HG03108 (cell line): ENCODE measurements at regions not wholly inside any gene's neighbourhood (a gene's known extent, or its start where the extent isn't known, plus 50 kb on each side); places are given as distances from the start of the nearest gene placed in this dataset.
"Not testable (repeated sequence)": the region's sequence is repeated elsewhere in the genome, so short reads cannot be mapped to it uniquely, and the experiment has no call there.

ENCODE experiments used
- ATAC-seq: cut with Tn5 transposase; IDR thresholded peaks from one replicate; pipeline ENCODE4 v1.9.1; 2021; ENCODE audit warnings: moderate library complexity; ENCODE audit not compliant: unreplicated experiment

GRCh38 chr7:55743454-55743717 lies 119.2 kb downstream of the SEPTIN14 start:
- ATAC-seq: not testable (repeated sequence)

GRCh38 chr7:55742651-55743453 lies 119.7 kb downstream of the SEPTIN14 start:
- not testable (repeated sequence) for ATAC-seq

- not testable (repeated sequence) for ATAC-seq
These were observed 120.6 kb downstream of the SEPTIN14 start for GRCh38 chr7:55741721-55742631.

- not testable (repeated sequence) for ATAC-seq
These were observed 121.8 kb downstream of the SEPTIN14 start for GRCh38 chr7:55740633-55741250.

GRCh38 chr7:55740053-55740452 lies 122.5 kb downstream of the SEPTIN14 start:
- not testable (repeated sequence) for ATAC-seq

GRCh38 chr7:55736641-55737221 lies 125.8 kb downstream of the SEPTIN14 start:
- ATAC-seq: not testable (repeated sequence)

- ATAC-seq: no peak
These were observed 129.1 kb downstream of the SEPTIN14 start for GRCh38 chr7:55733241-55734140.

- no peak for ATAC-seq
These were observed 130.6 kb downstream of the SEPTIN14 start for GRCh38 chr7:55731931-55732330.

GRCh38 chr7:55730197-55730596 lies 132.4 kb downstream of the SEPTIN14 start:
- ATAC-seq: no peak

GRCh38 chr7:55723621-55723941 lies 139.0 kb downstream of the SEPTIN14 start:
- ATAC-seq: no peak

GRCh38 chr7:55722874-55723620 lies 139.5 kb downstream of the SEPTIN14 start:
- ATAC-seq: peak; percentile 95

GRCh38 chr7:55721004-55721403 lies 141.5 kb downstream of the SEPTIN14 start:
- not testable (repeated sequence) for ATAC-seq

- ATAC-seq: not testable (repeated sequence)
These were observed 143.1 kb upstream of the VOPP1 start for GRCh38 chr7:55715247-55715867.

- not testable (repeated sequence) for ATAC-seq
These were observed 142.1 kb upstream of the VOPP1 start for GRCh38 chr7:55714370-55714769.

- not testable (repeated sequence) for ATAC-seq
These were observed 138.0 kb upstream of the VOPP1 start for GRCh38 chr7:55710312-55710711.

GRCh38 chr7:55708028-55708427 lies 135.7 kb upstream of the VOPP1 start:
- not testable (repeated sequence) for ATAC-seq

GRCh38 chr7:55707410-55707809 lies 135.1 kb upstream of the VOPP1 start:
- ATAC-seq: not testable (repeated sequence)

GRCh38 chr7:55706451-55707195 lies 134.3 kb upstream of the VOPP1 start:
- ATAC-seq: not testable (repeated sequence)
